GM23338 (cell line): ENCODE measurements at regions not wholly inside any gene's neighbourhood (a gene's known extent, or its start where the extent isn't known, plus 50 kb on each side); places are given as distances from the start of the nearest gene placed in this dataset.

Experiments used
- ATAC-seq: fragments of 200-7000 bp; cut with Tn5 transposase; 3 replicates; pipeline ENCODE4 v1.9.1; 2020
- DNase-seq: peaks from one replicate; pipeline ENCODE4 v3.0.0-alpha.2; 2015; ENCODE audit warnings: low spot score
- H2AFZ ChIP-seq: fragments of 200-600 bp; sonication (generic); 2 replicates; pipeline ENCODE4 v1.8.0; 2016; ENCODE audit warnings: antibody characterized with exemption, mild to moderate bottlenecking, moderate library complexity
- H3F3A ChIP-seq: fragments of 200-600 bp; sonication (generic); replicated peaks from 2 replicates; pipeline ENCODE4 v1.8.0; 2017; ENCODE audit warnings: antibody characterized with exemption, mixed run types, low read depth
- H3K27ac ChIP-seq: fragments of 200-600 bp; sonication (generic); 2 replicates; pipeline ENCODE4 v1.6.1; 2016; ENCODE audit warnings: low read depth
- H3K27me3 ChIP-seq: fragments of 200-600 bp; sonication (generic); 2 replicates; pipeline ENCODE4 v1.8.0; 2016; ENCODE audit warnings: mild to moderate bottlenecking, mixed run types, moderate library complexity; ENCODE audit not compliant: insufficient read depth
- H3K36me3 ChIP-seq: fragments of 200-600 bp; sonication (generic); 2 replicates; pipeline ENCODE4 v1.8.0; 2016; ENCODE audit warnings: mild to moderate bottlenecking; ENCODE audit not compliant: insufficient read depth
- H3K4me1 ChIP-seq: fragments of 200-600 bp; sonication (generic); 2 replicates; pipeline ENCODE4 v1.8.0; 2016; ENCODE audit warnings: mild to moderate bottlenecking, moderate library complexity; ENCODE audit not compliant: insufficient read depth
- H3K4me2 ChIP-seq: fragments of 200-600 bp; sonication (generic); 2 replicates; pipeline ENCODE4 v1.7.1; 2017; ENCODE audit warnings: mixed run types
- H3K4me3 ChIP-seq: fragments of 200-600 bp; sonication (generic); 2 replicates; pipeline ENCODE4 v1.6.1; 2016; ENCODE audit warnings: mixed run types
- H3K79me2 ChIP-seq: fragments of 200-600 bp; sonication (generic); replicated peaks from 2 replicates; pipeline ENCODE4 v1.8.0; 2017; ENCODE audit warnings: mild to moderate bottlenecking; ENCODE audit not compliant: insufficient read depth
- H3K9me2 ChIP-seq: fragments of 200-600 bp; sonication (generic); 2 replicates; pipeline ENCODE4 v1.8.0; 2017; ENCODE audit not compliant: insufficient read depth
- H4K20me1 ChIP-seq: fragments of 200-600 bp; sonication (generic); replicated peaks from 2 replicates; pipeline ENCODE4 v1.8.0; 2017; ENCODE audit warnings: mild to moderate bottlenecking; ENCODE audit not compliant: insufficient read depth
- H3K27ac Mint-ChIP-seq: 2 replicates; pipeline ENCODE4 v1.8.0; 2020; ENCODE audit warnings: inconsistent platforms, mild to moderate bottlenecking, moderate library complexity, mixed read lengths
- H3K27me3 Mint-ChIP-seq: 3 replicates; pipeline ENCODE4 v1.8.0; 2022; ENCODE audit warnings: low read depth, mild to moderate bottlenecking, moderate library complexity, mixed read lengths, inconsistent platforms; ENCODE audit not compliant: insufficient read depth, poor library complexity
- H3K36me3 Mint-ChIP-seq: 3 replicates; pipeline ENCODE4 v1.8.0; 2021; ENCODE audit warnings: low read depth, mild to moderate bottlenecking, inconsistent platforms, moderate library complexity, mixed read lengths
- H3K4me1 Mint-ChIP-seq: 3 replicates; pipeline ENCODE4 v1.8.0; 2020; ENCODE audit warnings: mild to moderate bottlenecking, inconsistent platforms, mixed read lengths
- H3K4me3 Mint-ChIP-seq: 3 replicates; pipeline ENCODE4 v1.8.0; 2021; ENCODE audit warnings: moderate library complexity, mild to moderate bottlenecking, inconsistent platforms, mixed read lengths
- H3K9me3 Mint-ChIP-seq: 3 replicates; pipeline ENCODE4 v1.8.0; 2020; ENCODE audit warnings: moderate library complexity, mild to moderate bottlenecking, inconsistent platforms, mixed read lengths
- CREB1 ChIP-seq: fragments of 250-450 bp; sonication (Bioruptor Pico); IDR thresholded peaks from 2 replicates; pipeline ENCODE4 v1.5.0; 2020; ENCODE audit warnings: low read depth, mild to moderate bottlenecking, moderate library complexity
- CTCF ChIP-seq, 2 experiments: fragments of 200-600 bp in 1 of 2; sonication (generic) in 1 of 2; conservative IDR thresholded peaks; 2 replicates each; pipeline versions ENCODE4 v1.5.1 to v1.6.1; 2016 to 2017; ENCODE audit warnings: antibody characterized with exemption in 2 of 2, low read depth in 2 of 2, mild to moderate bottlenecking in 2 of 2, moderate library complexity in 1 of 2
- ETS1 ChIP-seq: IDR thresholded peaks from 2 replicates; pipeline ENCODE4 v1.6.1; 2016; ENCODE audit warnings: antibody characterized with exemption
- EZH2 ChIP-seq: fragments of 200-600 bp; sonication (generic); IDR thresholded peaks from one replicate; pipeline ENCODE4 v1.8.0; 2017; ENCODE audit warnings: antibody characterized with exemption, mild to moderate bottlenecking, low read depth; ENCODE audit not compliant: unreplicated experiment
- JUNB ChIP-seq: IDR thresholded peaks from one replicate; pipeline ENCODE4 v1.6.1; 2016; ENCODE audit warnings: antibody characterized with exemption; ENCODE audit not compliant: unreplicated experiment
- NANOG ChIP-seq: IDR thresholded peaks from 2 replicates; pipeline ENCODE4 v1.6.1; 2016; ENCODE audit warnings: antibody characterized with exemption, borderline replicate concordance
- POLR2AphosphoS5 ChIP-seq: IDR thresholded peaks from 2 replicates; pipeline ENCODE4 v1.6.1; 2016; ENCODE audit warnings: antibody characterized with exemption, low read depth
- REST ChIP-seq: IDR thresholded peaks from one replicate; pipeline ENCODE4 v1.6.1; 2018; ENCODE audit warnings: antibody characterized with exemption; ENCODE audit not compliant: unreplicated experiment
- STAT1 ChIP-seq: IDR thresholded peaks from one replicate; pipeline ENCODE4 v1.6.1; 2016; ENCODE audit warnings: antibody characterized with exemption; ENCODE audit not compliant: unreplicated experiment
- ZNF114 ChIP-seq: fragments of 250-450 bp; sonication (Bioruptor Pico); IDR thresholded peaks from 2 replicates; pipeline ENCODE4 v1.5.0; 2020; ENCODE audit warnings: mild to moderate bottlenecking, moderate library complexity

- Mint-ChIP-seq H3K27ac (no peak overlapping the region), H3K36me3 (no peaks in the 10 kb centered on the region), H3K27me3 (peaks cover 13% of the 10 kb centered on the region), H3K4me1 (peaks cover 7% of the 10 kb centered on the region), H3K9me3 (no peaks in the 10 kb centered on the region), H3K4me3 (no peak overlapping the region)
- 0 out of 2 replicates have a peak, but pooled peaks cover 3% of the 10 kb centered on the region for H3F3A ChIP-seq
- H3K36me3 ChIP-seq, result no peaks in the 10 kb centered on the region
- H4K20me1 ChIP-seq, result no peaks in the 10 kb centered on the region
- H3K4me2 ChIP-seq, result no peak overlapping the region
- H3K4me1 ChIP-seq, result peaks cover 10% of the 10 kb centered on the region; the same call in 1 of the 2 replicates
- no peak for ATAC-seq
- no peak overlapping the region for H3K27ac ChIP-seq
- no peak overlapping the region for H2AFZ ChIP-seq
- no peaks in the 10 kb centered on the region for H3K79me2 ChIP-seq
- no peak overlapping the region for H3K4me3 ChIP-seq
- peaks cover 20% of the 10 kb centered on the region for H3K27me3 ChIP-seq
- TF ChIP-seq REST (no peak), ZNF114 (CRISPR knock-in tag) (no peak), EZH2 (no peak)
- H3K9me2 ChIP-seq, result no peaks in the 10 kb centered on the region; the same call in 1 of the 2 replicates
- no peak for DNase-seq
Observed at GRCh38 chr1:243912347-243912746, 62.3 kb upstream of the AKT3 start.

- no peak overlapping the region for H3K4me3 ChIP-seq
- Mint-ChIP-seq H3K9me3 (no peaks in the 10 kb centered on the region), H3K4me3 (no peak overlapping the region), H3K36me3 (no peaks in the 10 kb centered on the region), H3K27ac (no peak overlapping the region), H3K27me3 (peaks cover 3% of the 10 kb centered on the region), H3K4me1 (no peaks in the 10 kb centered on the region)
- no peaks in the 10 kb centered on the region for H3F3A ChIP-seq
- no peaks in the 10 kb centered on the region for H3K79me2 ChIP-seq
- H2AFZ ChIP-seq, result 0 out of 2 replicates have a peak overlapping the region, but pooled peaks have one; percentile 23
- ATAC-seq (no peak), DNase-seq (no peak)
- H3K27ac ChIP-seq, result no peak overlapping the region
- H3K4me2 ChIP-seq, result no peak overlapping the region
- H3K27me3 ChIP-seq, result peaks cover 2% of the 10 kb centered on the region; the same call in 1 of the 2 replicates
- H3K9me2 ChIP-seq, result no peaks in the 10 kb centered on the region; the same call in 1 of the 2 replicates
- H3K4me1 ChIP-seq, result no peaks in the 10 kb centered on the region
- H4K20me1 ChIP-seq, result no peaks in the 10 kb centered on the region
- H3K36me3 ChIP-seq, result no peaks in the 10 kb centered on the region
- no peak for TF ChIP-seq REST
- no peak for TF ChIP-seq ZNF114 (CRISPR knock-in tag)
- no peak for TF ChIP-seq JUNB
- no peak for TF ChIP-seq NANOG
- no peak for TF ChIP-seq CREB1
- TF ChIP-seq ETS1, result no peak
- TF ChIP-seq POLR2AphosphoS5, result no peak
- TF ChIP-seq EZH2, result no peak
- TF ChIP-seq STAT1, result no peak
- TF ChIP-seq CTCF (conservative IDR thresholded peaks at IDR 0.05; ENCODE audit: low read depth in 2 of 2), result no peak
Observed at GRCh38 chr1:243910607-243911006, 60.6 kb upstream of the AKT3 start.
